Trophoblast cell (in vitro differentiated cells and primary cell): ENCODE measurements at regions not wholly inside any gene's neighbourhood (a gene's known extent, or its start where the extent isn't known, plus 50 kb on each side); places are given as distances from the start of the nearest gene placed in this dataset.

Experiments
- DNase-seq, 2 donors: peaks; one replicate each; pipeline ENCODE4 v3.0.0-alpha.2; 2016
- H2AFZ ChIP-seq: 2 replicates; pipeline ENCODE4 v1.6.1; 2013; ENCODE audit warnings: low read length, moderate library complexity, mild to moderate bottlenecking; ENCODE audit not compliant: insufficient read depth, poor library complexity
- H2AK5ac ChIP-seq: 2 replicates; pipeline ENCODE4 v1.6.1; 2013; ENCODE audit warnings: mild to moderate bottlenecking, low read length
- H2BK120ac ChIP-seq: 2 replicates; pipeline ENCODE4 v1.6.1; 2013; ENCODE audit warnings: low read length, mild to moderate bottlenecking, moderate library complexity; ENCODE audit not compliant: insufficient read depth, poor library complexity
- H2BK12ac ChIP-seq: 2 replicates; pipeline ENCODE4 v1.6.1; 2013; ENCODE audit warnings: mild to moderate bottlenecking, low read length, moderate library complexity
- H2BK5ac ChIP-seq: 2 replicates; pipeline ENCODE4 v1.6.1; 2013; ENCODE audit warnings: low read length, low read depth, moderate library complexity, mild to moderate bottlenecking; ENCODE audit not compliant: poor library complexity
- H3K14ac ChIP-seq: 2 replicates; pipeline ENCODE4 v1.6.1; 2013; ENCODE audit warnings: mild to moderate bottlenecking, low read length
- H3K18ac ChIP-seq: 2 replicates; pipeline ENCODE4 v1.6.1; 2013; ENCODE audit warnings: mild to moderate bottlenecking, low read length
- H3K23ac ChIP-seq: 2 replicates; pipeline ENCODE4 v1.6.1; 2013; ENCODE audit warnings: low read length
- H3K27ac ChIP-seq: 2 replicates; pipeline ENCODE4 v1.5.1; 2013; ENCODE audit warnings: low read depth, mild to moderate bottlenecking, inconsistent platforms, low read length, moderate library complexity
- H3K27me3 ChIP-seq: 2 replicates; pipeline ENCODE4 v1.6.1; 2013; ENCODE audit warnings: inconsistent platforms, mild to moderate bottlenecking, low read length, moderate library complexity; ENCODE audit not compliant: insufficient read depth
- H3K36me3 ChIP-seq, 2 experiments: 1 replicate in 1 of 2; 2 replicates in 1 of 2; pipeline ENCODE4 v1.6.1; 2013; ENCODE audit warnings: low read length in 2 of 2, mild to moderate bottlenecking in 2 of 2, moderate library complexity in 1 of 2; ENCODE audit not compliant: insufficient read depth in 2 of 2, control insufficient read depth in 1 of 2
- H3K4ac ChIP-seq: 2 replicates; pipeline ENCODE4 v1.6.1; 2013; ENCODE audit warnings: low read depth, mild to moderate bottlenecking, low read length, moderate library complexity
- H3K4me1 ChIP-seq, 2 experiments: 1 replicate in 1 of 2; 2 replicates in 1 of 2; pipeline ENCODE4 v1.6.1; 2013; ENCODE audit warnings: low read length in 2 of 2, mild to moderate bottlenecking in 2 of 2, moderate library complexity in 1 of 2; ENCODE audit not compliant: insufficient read depth in 2 of 2, control insufficient read depth in 1 of 2
- H3K4me2 ChIP-seq: 2 replicates; pipeline ENCODE4 v1.6.1; 2013; ENCODE audit warnings: inconsistent platforms, mild to moderate bottlenecking, low read length, moderate library complexity
- H3K4me3 ChIP-seq: 2 replicates; pipeline ENCODE4 v1.5.1; 2013; ENCODE audit warnings: mild to moderate bottlenecking, low read depth, low read length, inconsistent platforms
- H3K79me1 ChIP-seq: one replicate; pipeline ENCODE4 v1.6.1; 2013; ENCODE audit warnings: low read length
- H3K79me2 ChIP-seq: 2 replicates; pipeline ENCODE4 v1.6.1; 2013; ENCODE audit warnings: low read length, mild to moderate bottlenecking; ENCODE audit not compliant: control insufficient read depth, insufficient read depth, poor library complexity
- H3K9ac ChIP-seq: 2 replicates; pipeline ENCODE4 v1.6.1; 2013; ENCODE audit warnings: mild to moderate bottlenecking, low read length
- H3K9me3 ChIP-seq: 2 replicates; pipeline ENCODE4 v1.6.1; 2013; ENCODE audit warnings: low read depth, mild to moderate bottlenecking, control low read depth, inconsistent platforms, low read length; ENCODE audit not compliant: insufficient read depth
- H4K12ac ChIP-seq: 2 replicates; pipeline ENCODE4 v1.6.1; 2013; ENCODE audit warnings: low read depth, mild to moderate bottlenecking, low read length, moderate library complexity
- H4K8ac ChIP-seq: 2 replicates; pipeline ENCODE4 v1.6.1; 2013; ENCODE audit warnings: low read depth, mild to moderate bottlenecking, low read length, moderate library complexity
- H4K91ac ChIP-seq: one replicate; pipeline ENCODE4 v1.6.1; 2013; ENCODE audit warnings: low read depth, mild to moderate bottlenecking, low read length, moderate library complexity
- WGBS: extraction: QIAGEN DNeasy Blood & Tissue Kit; methylation state at CpG from one replicate; pipeline ENCODE4 v1.1.7; 2013; ENCODE audit warnings: missing lambda C conversion rate; ENCODE audit not compliant: insufficient read length, insufficient coverage; ENCODE audit errors: extremely low coverage; 5-methylcytosine and 5-hydroxymethylcytosine counted together

GRCh38 chr3:124268355-124268754 lies 276.4 kb upstream of the ROPN1 start:
- H3K14ac ChIP-seq: no peak overlapping the region
- H3K18ac ChIP-seq: no peak overlapping the region
- peak overlapping the region; percentile 52 for H4K91ac ChIP-seq
- WGBS: no CpG with 5 or more reads among the region's 2 CpGs
- no peaks in the 10 kb centered on the region for H3K79me2 ChIP-seq
- H3K4me3 ChIP-seq: no peak overlapping the region
- no peaks in the 10 kb centered on the region for H3K9me3 ChIP-seq
- H4K12ac ChIP-seq: no peak overlapping the region
- H3K4ac ChIP-seq: no peak overlapping the region
- no peak overlapping the region for H2AFZ ChIP-seq
- no peak overlapping the region for H2BK12ac ChIP-seq
- peaks cover 8 to 17% of the 10 kb centered on the region in 2 experiments for H3K4me1 ChIP-seq
- H3K36me3 ChIP-seq: peaks cover 3 to 7% of the 10 kb centered on the region in 2 experiments
- H3K4me2 ChIP-seq: no peak overlapping the region
- no peak overlapping the region for H2BK5ac ChIP-seq
- no peak overlapping the region for H4K8ac ChIP-seq
- H3K27me3 ChIP-seq: no peaks in the 10 kb centered on the region
- H2AK5ac ChIP-seq: no peak overlapping the region
- no peaks in the 10 kb centered on the region for H3K79me1 ChIP-seq
- H2BK120ac ChIP-seq: no peak overlapping the region
- no peak overlapping the region for H3K9ac ChIP-seq
- DNase-seq: no peak
- no peak overlapping the region for H3K27ac ChIP-seq
- H3K23ac ChIP-seq: no peak overlapping the region

GRCh38 chr3:124269619-124270018 lies 277.7 kb upstream of the ROPN1 start:
- no peak overlapping the region for H2AK5ac ChIP-seq
- DNase-seq: no peak
- no CpG with 5 or more reads among the region's 1 CpG for WGBS

DNA sequence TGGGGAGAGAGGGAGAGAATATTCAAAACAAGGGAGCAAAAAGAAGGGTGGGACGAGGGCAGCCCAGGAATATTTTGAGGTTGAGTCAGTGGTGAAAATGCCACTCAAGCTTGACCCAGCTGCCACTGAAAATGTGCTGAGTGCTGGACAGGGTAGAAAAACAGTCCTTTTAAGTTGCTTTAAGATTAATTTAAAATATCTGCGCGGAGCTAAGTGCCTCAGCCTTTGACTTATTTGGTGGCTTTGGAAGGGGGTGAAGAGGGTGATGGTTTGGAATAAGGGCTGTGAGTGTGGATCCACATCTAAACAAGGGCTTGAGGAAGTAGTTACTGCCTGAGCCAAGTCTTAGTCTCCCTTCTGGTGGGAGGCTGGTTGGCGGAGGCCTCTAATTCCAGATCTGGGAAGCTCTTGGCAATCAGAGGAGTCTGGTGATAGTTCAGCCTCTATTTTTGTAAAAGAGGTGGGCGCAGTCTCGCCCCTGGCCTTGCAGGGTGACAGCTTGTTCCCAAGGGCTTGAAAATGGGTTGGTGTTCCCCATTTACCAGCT lies 280.8 kb upstream of the ROPN1 start:
- Histone ChIP-seq H3K18ac (no peak overlapping the region), H3K79me1 (no peaks in the 10 kb centered on the region), H3K4ac (no peak overlapping the region), H2AK5ac (no peak overlapping the region), H3K36me3 (peaks cover 3 to 5% of the 10 kb centered on the region in 2 experiments), H3K14ac (no peak overlapping the region), H3K9me3 (no peaks in the 10 kb centered on the region), H3K79me2 (no peaks in the 10 kb centered on the region), H4K8ac (no peak overlapping the region), H2BK120ac (no peak overlapping the region), H3K4me1 (peaks cover 8 to 16% of the 10 kb centered on the region in 2 experiments), H3K9ac (no peak overlapping the region), H2BK12ac (peak overlapping the region; percentile 27), H2BK5ac (no peak overlapping the region), H3K4me2 (no peak overlapping the region), H4K91ac (peak overlapping the region; percentile 41), H3K27ac (peak overlapping the region; percentile 12), H2AFZ (no peak overlapping the region), H3K27me3 (no peaks in the 10 kb centered on the region), H4K12ac (no peak overlapping the region), H3K4me3 (no peak overlapping the region), H3K23ac (no peak overlapping the region)
- no CpG with 5 or more reads among the region's 6 CpGs for WGBS
- no peak for DNase-seq

More at GRCh38 chr3:124269619-124270018, 277.7 kb upstream of the ROPN1 start:
- Histone ChIP-seq H3K27me3 (no peaks in the 10 kb centered on the region), H2BK12ac (no peak overlapping the region), H3K36me3 (peaks cover 3 to 5% of the 10 kb centered on the region in 2 experiments), H4K91ac (no peak overlapping the region), H3K27ac (no peak overlapping the region), H3K4me3 (no peak overlapping the region), H2BK120ac (no peak overlapping the region), H3K4me1 (peaks cover 8 to 17% of the 10 kb centered on the region in 2 experiments), H3K18ac (no peak overlapping the region), H3K79me1 (no peaks in the 10 kb centered on the region), H3K14ac (no peak overlapping the region), H2AFZ (no peak overlapping the region), H4K12ac (no peak overlapping the region), H2BK5ac (no peak overlapping the region), H3K4me2 (no peak overlapping the region), H3K9me3 (no peaks in the 10 kb centered on the region), H3K23ac (no peak overlapping the region), H4K8ac (no peak overlapping the region), H3K4ac (no peak overlapping the region), H3K9ac (no peak overlapping the region), H3K79me2 (no peaks in the 10 kb centered on the region)

DNA sequence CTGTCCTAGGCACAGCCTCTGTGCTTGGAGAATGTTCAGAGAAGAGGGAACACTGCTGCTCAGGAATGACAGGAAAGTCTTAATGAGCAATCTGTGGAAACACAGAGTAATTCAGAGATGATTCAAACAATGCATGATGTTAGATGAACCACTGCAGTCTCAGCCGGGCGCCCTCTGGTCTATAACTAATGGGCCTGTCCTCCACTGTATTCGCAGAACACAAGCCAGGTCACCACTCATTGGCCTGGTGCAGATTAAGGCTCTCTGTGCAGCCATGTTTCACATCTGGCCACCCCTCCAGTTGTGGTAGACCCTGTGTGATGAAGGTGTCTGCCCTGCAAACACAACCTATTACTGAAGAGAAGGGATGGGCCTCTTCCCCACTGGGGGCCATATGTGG lies 281.7 kb upstream of the ROPN1 start:
- WGBS: no CpG with 5 or more reads among the region's 3 CpGs
- Histone ChIP-seq H3K9me3 (no peaks in the 10 kb centered on the region), H2AFZ (no peak overlapping the region), H4K12ac (no peak overlapping the region), H3K18ac (peak overlapping the region; percentile 14), H2AK5ac (no peak overlapping the region), H3K23ac (no peak overlapping the region), H3K4me3 (no peak overlapping the region), H4K8ac (no peak overlapping the region), H3K79me1 (no peaks in the 10 kb centered on the region), H3K27ac (no peak overlapping the region), H3K79me2 (no peaks in the 10 kb centered on the region), H2BK12ac (no peak overlapping the region), H3K36me3 (peaks cover 3 to 5% of the 10 kb centered on the region in 2 experiments), H3K14ac (no peak overlapping the region), H4K91ac (no peak overlapping the region), H2BK5ac (no peak overlapping the region), H2BK120ac (no peak overlapping the region), H3K4ac (no peak overlapping the region), H3K9ac (no peak overlapping the region), H3K4me1 (peaks cover 8 to 16% of the 10 kb centered on the region in 2 experiments), H3K27me3 (no peaks in the 10 kb centered on the region), H3K4me2 (no peak overlapping the region)
- DNase-seq: no peak
